ENCODE measurements at regions not wholly inside any gene's neighbourhood (a gene's known extent, or its start where the extent isn't known, plus 50 kb on each side); places are given as distances from the start of the nearest gene placed in this dataset.

- Histone ChIP-seq H3K79me2 (ENCODE audit: insufficient read depth, low read length) (no peaks in the 10 kb centered on the region), H3K4me2 (replicated peaks; ENCODE audit: extremely low read depth, low read length, poor library complexity, severe bottlenecking) (no peak overlapping the region), H3K27me3 (ENCODE audit: control insufficient read depth in 2 of 2, insufficient read depth in 2 of 2, low read length in 2 of 2) (no peaks in the 10 kb centered on the region), H3K9ac (ENCODE audit: insufficient read depth, low read length, poor library complexity, severe bottlenecking) (no peak overlapping the region), H3K4me1 (ENCODE audit: control insufficient read depth in 1 of 2, insufficient read depth in 2 of 2, low read length in 2 of 2) (no peaks in the 10 kb centered on the region), H3K27ac (ENCODE audit: low read depth in 1 of 2, low read length in 2 of 2) (no peak overlapping the region), H3K36me3 (replicated peaks in 1 of 2; ENCODE audit: control insufficient read depth in 1 of 2, insufficient read depth in 2 of 2, low read length in 2 of 2) (no peaks in the 10 kb centered on the region), H3K4me3 (replicated peaks in 1 of 3; ENCODE audit: low read depth in 2 of 3, low read length in 3 of 3) (no peak overlapping the region), H4K20me1 (ENCODE audit: insufficient read depth, low read length) (no peaks in the 10 kb centered on the region), H2AFZ (ENCODE audit: insufficient read depth, low read depth, low read length, poor library complexity, severe bottlenecking) (no peak overlapping the region), H3K9me3 (replicated peaks in 1 of 2; ENCODE audit: control insufficient read depth in 1 of 2, insufficient read depth in 1 of 2, low read length in 2 of 2) (peaks cover 4 to 11% of the 10 kb centered on the region in 2 donors)
- intact Hi-C loops (cut with micrococcal nuclease), result no loop called here
- Mint-ChIP-seq H3K4me3 (no peak overlapping the region), H3K36me3 (no peaks in the 10 kb centered on the region), H3K27me3 (ENCODE audit: low read depth in 3 of 3) (peaks cover 1 to 3% (median 1%) of the 10 kb centered on the region in 3 donors), H3K4me1 (no peaks in the 10 kb centered on the region), H3K9me3 (peaks cover 0 to 28% (median 12%) of the 10 kb centered on the region in 7 donors), H3K27ac (no peak overlapping the region)
- 94% methylated on average over 6 of the region's 10 CpGs for WGBS (ENCODE audit: insufficient coverage)
- no peak for TF ChIP-seq CTCF (IDR thresholded peaks at IDR 0.05)
- DNase-seq, result no peak
These were observed 245.7 kb upstream of the IRX1 start for GRCh38 chr5:3349704-3350565.

GRCh38 chr5:3348576-3349535, 246.8 kb upstream of the IRX1 start:
- H3K4me3 Mint-ChIP-seq, result no peak overlapping the region
- Histone ChIP-seq H3K27me3 (ENCODE audit: control insufficient read depth in 2 of 2, insufficient read depth in 2 of 2, low read length in 2 of 2) (no peaks in the 10 kb centered on the region), H3K36me3 (replicated peaks in 1 of 2; ENCODE audit: control insufficient read depth in 1 of 2, insufficient read depth in 2 of 2, low read length in 2 of 2) (no peaks in the 10 kb centered on the region), H3K9ac (ENCODE audit: insufficient read depth, low read length, poor library complexity, severe bottlenecking) (no peak overlapping the region), H3K4me1 (ENCODE audit: control insufficient read depth in 1 of 2, insufficient read depth in 2 of 2, low read length in 2 of 2) (no peaks in the 10 kb centered on the region), H3K9me3 (replicated peaks in 1 of 2; ENCODE audit: control insufficient read depth in 1 of 2, insufficient read depth in 1 of 2, low read length in 2 of 2) (peaks cover 4 to 11% of the 10 kb centered on the region in 2 donors), H3K4me3 (replicated peaks in 1 of 3; ENCODE audit: low read depth in 2 of 3, low read length in 3 of 3) (no peak overlapping the region), H3K4me2 (replicated peaks; ENCODE audit: extremely low read depth, low read length, poor library complexity, severe bottlenecking) (no peak overlapping the region), H2AFZ (ENCODE audit: insufficient read depth, low read depth, low read length, poor library complexity, severe bottlenecking) (no peak overlapping the region), H4K20me1 (ENCODE audit: insufficient read depth, low read length) (no peaks in the 10 kb centered on the region), H3K27ac (ENCODE audit: low read depth in 1 of 2, low read length in 2 of 2) (no peak overlapping the region), H3K79me2 (ENCODE audit: insufficient read depth, low read length) (no peaks in the 10 kb centered on the region)
- H3K27me3 Mint-ChIP-seq (ENCODE audit: low read depth in 3 of 3), result peaks cover 1 to 4% (median 3%) of the 10 kb centered on the region in 3 donors
- DNase-seq, result no peak
- peaks cover 0 to 26% (median 12%) of the 10 kb centered on the region in 7 donors for H3K9me3 Mint-ChIP-seq
- H3K4me1 Mint-ChIP-seq, result no peaks in the 10 kb centered on the region
- H3K27ac Mint-ChIP-seq, result no peak overlapping the region
- no peak for TF ChIP-seq CTCF (IDR thresholded peaks at IDR 0.05)
- intact Hi-C loops (cut with micrococcal nuclease), result no loop called here
- H3K36me3 Mint-ChIP-seq, result no peaks in the 10 kb centered on the region
- WGBS (ENCODE audit: insufficient coverage), result 90% methylated on average over 16 of the region's 22 CpGs
